PFSK-1 (cell line): ENCODE measurements at regions not wholly inside any gene's neighbourhood (a gene's known extent, or its start where the extent isn't known, plus 50 kb on each side); places are given as distances from the start of the nearest gene placed in this dataset.

Source experiments
- POLR2AphosphoS5 ChIP-seq: IDR thresholded peaks from 2 replicates; pipeline ENCODE4 v1.6.1; 2012; ENCODE audit warnings: low read depth, mild to moderate bottlenecking, control low read depth, low read length, moderate library complexity
- TF ChIP-seq, protein P1 (sequence below), 2 experiments: IDR thresholded peaks; 2 replicates each; pipeline versions ENCODE4 v1.6.1 to v1.8.0; 2011 to 2012; ENCODE audit warnings: low read depth in 2 of 2, low read length in 2 of 2, control low read depth in 1 of 2, inconsistent platforms in 1 of 2, mild to moderate bottlenecking in 1 of 2, moderate library complexity in 1 of 2; ENCODE audit not compliant: insufficient read depth in 1 of 2

DNA sequence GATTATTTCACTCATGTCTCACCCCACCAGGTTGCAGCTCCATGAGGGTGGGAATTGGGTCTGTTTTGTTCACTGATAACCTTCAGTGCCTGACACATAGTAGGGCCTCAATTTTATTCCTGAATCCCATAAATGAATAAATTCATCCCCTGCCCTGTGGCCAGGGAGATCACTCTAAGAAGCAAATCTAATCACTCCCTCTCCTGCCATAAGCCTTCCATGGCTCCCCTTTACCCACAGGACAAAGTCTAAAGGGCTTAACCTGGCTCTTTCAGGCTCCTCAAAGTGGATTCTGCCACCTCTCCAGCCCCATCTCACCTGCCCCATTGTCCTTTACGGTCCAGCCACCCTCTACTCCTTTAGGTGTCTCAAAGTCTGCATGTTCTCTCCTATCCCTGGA, 141.8 kb upstream of the PTPN1 start:
- no peak for TF ChIP-seq POLR2AphosphoS5
- TF ChIP-seq, protein P1, sequence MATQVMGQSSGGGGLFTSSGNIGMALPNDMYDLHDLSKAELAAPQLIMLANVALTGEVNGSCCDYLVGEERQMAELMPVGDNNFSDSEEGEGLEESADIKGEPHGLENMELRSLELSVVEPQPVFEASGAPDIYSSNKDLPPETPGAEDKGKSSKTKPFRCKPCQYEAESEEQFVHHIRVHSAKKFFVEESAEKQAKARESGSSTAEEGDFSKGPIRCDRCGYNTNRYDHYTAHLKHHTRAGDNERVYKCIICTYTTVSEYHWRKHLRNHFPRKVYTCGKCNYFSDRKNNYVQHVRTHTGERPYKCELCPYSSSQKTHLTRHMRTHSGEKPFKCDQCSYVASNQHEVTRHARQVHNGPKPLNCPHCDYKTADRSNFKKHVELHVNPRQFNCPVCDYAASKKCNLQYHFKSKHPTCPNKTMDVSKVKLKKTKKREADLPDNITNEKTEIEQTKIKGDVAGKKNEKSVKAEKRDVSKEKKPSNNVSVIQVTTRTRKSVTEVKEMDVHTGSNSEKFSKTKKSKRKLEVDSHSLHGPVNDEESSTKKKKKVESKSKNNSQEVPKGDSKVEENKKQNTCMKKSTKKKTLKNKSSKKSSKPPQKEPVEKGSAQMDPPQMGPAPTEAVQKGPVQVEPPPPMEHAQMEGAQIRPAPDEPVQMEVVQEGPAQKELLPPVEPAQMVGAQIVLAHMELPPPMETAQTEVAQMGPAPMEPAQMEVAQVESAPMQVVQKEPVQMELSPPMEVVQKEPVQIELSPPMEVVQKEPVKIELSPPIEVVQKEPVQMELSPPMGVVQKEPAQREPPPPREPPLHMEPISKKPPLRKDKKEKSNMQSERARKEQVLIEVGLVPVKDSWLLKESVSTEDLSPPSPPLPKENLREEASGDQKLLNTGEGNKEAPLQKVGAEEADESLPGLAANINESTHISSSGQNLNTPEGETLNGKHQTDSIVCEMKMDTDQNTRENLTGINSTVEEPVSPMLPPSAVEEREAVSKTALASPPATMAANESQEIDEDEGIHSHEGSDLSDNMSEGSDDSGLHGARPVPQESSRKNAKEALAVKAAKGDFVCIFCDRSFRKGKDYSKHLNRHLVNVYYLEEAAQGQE (IDR thresholded peaks at IDR 0.05; ENCODE audit: insufficient read depth in 1 of 2, low read depth in 2 of 2, low read length in 2 of 2), result no peak
